ENCODE measurements at regions not wholly inside any gene's neighbourhood (a gene's known extent, or its start where the extent isn't known, plus 50 kb on each side); places are given as distances from the start of the nearest gene placed in this dataset.
A peak's percentile ranks its signal among the peaks of the same experiment; 100 is the strongest.

DNA sequence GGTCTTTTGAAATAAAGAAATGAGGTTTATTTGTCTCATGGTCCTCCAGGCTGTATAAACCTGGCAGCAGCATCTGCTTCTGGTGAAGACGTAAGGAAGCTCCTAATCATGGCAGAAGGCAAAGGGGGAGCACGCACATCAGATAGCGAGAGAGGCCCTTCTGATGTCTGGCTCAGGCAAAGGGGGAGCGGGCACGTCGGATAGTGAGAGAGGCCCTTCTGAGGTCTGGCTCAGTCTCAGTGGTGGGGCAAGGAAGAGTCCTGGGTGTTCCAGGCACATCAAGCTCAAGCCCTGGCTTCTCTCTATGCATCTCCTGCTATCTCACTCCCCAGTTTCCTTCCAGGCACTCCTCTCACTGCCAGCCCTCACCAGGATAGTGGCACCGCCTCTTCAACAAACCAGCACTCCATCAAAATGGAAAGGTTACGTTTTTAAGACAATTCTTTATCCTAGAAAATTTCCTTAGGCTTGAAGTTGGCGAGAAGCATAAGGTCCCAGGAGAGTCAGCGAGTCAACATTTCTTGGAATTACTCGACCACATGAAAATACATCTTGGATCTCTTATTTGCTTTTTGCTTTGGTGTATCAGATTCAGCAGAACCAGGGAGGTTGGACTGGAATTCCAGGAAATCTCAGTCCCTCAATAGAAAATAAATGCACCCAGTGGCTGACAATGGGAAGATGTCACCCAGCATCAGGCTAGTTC, 189.6 kb upstream of the TMEM132C start:
- no peak for DNase-seq (ENCODE audit: low spot score)

- no peak for DNase-seq (ENCODE audit: low spot score)
These were observed 189.1 kb upstream of the TMEM132C start for GRCh38 chr12:128077917-128078298.

DNA sequence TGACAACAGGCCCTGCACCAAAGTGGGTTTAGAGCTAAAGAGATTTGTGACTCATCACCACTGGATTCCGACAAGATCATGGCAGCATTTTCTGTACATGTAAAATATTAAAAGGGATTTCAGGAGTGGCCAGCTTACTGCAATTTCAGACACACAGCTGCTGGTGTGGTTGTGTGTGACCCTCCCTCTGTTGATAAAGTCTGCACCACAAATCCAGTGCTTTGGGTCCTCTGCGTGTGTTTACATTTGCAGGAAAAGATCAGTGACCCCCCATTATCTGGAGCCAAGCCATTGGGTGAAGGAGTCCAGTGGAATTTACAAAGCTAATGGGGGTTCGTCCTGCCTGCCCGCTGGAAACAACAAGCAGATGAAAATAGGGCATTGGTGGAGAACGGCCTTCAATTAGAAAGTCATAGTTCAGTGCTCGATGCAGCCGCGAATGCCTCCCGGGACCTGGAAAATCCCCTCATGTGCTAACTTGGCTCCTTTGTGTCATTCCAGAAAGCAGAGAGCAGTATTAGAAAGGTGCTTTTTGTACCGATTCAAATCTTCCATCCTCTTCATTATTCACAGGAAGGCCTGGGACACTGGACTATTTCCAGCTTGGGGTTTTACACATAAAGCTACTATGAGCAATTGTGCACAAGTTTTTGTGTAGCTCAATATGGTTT, 188.5 kb upstream of the TMEM132C start:
- DNase-seq (ENCODE audit: low spot score), result no peak

- no peak for DNase-seq (ENCODE audit: low spot score)
These were observed 187.5 kb upstream of the TMEM132C start for GRCh38 chr12:128079446-128079845.

GRCh38 chr12:128083132-128083729, 183.7 kb upstream of the TMEM132C start:
- no peak for DNase-seq (ENCODE audit: low spot score)

- no peak for DNase-seq (ENCODE audit: low spot score)
These were observed 178.0 kb upstream of the TMEM132C start for GRCh38 chr12:128088926-128089325.

DNA sequence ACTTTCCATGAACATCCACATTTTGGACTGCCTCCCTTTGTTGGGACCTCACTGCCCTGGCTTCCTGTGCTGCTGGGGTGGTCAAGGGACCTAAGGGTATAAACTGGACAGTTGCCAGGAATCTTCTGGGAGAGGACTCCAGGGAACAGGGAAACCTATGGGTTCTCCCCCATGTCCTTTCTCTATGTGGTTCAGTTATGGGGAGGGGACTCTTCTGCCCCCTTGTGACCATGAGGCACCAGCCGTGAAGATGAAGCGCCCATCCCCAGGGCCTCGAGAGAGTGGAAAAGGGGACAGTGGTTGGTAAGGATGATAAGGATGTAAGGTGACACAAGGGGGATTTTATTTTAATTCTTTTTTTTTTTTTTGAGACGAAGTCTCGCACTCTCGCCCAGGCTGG, 177.0 kb upstream of the TMEM132C start:
- DNase-seq (ENCODE audit: low spot score), result no peak

- DNase-seq (ENCODE audit: low spot score), result no peak
These were observed 175.8 kb upstream of the TMEM132C start for GRCh38 chr12:128091101-128091720.

DNA sequence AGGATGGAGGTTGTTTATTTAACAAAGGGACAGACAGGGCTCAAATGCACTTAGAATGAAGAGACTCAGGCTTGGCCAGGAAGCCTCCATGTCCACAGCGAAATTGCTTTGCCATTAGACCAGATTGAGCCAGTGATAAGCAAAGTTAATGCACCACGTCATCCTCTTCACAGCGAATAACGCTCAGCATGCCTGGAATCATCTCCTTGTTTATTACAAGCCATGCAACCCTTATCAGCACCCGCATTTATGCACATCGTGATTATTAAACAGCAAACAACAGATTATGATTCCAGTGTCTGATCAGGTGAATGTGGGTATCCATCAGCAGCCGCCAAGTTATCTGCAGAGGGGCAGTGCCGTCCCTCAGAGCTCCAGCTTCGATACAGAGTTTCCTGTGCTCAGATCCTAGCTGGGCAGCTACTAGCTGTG, 175.0 kb upstream of the TMEM132C start:
- DNase-seq (ENCODE audit: low spot score), result no peak

- no peak for DNase-seq (ENCODE audit: low spot score)
These were observed 168.2 kb upstream of the TMEM132C start for GRCh38 chr12:128098730-128099129.

- DNase-seq (ENCODE audit: low spot score), result no peak
These were observed 163.8 kb upstream of the TMEM132C start for GRCh38 chr12:128103152-128103551.

DNA sequence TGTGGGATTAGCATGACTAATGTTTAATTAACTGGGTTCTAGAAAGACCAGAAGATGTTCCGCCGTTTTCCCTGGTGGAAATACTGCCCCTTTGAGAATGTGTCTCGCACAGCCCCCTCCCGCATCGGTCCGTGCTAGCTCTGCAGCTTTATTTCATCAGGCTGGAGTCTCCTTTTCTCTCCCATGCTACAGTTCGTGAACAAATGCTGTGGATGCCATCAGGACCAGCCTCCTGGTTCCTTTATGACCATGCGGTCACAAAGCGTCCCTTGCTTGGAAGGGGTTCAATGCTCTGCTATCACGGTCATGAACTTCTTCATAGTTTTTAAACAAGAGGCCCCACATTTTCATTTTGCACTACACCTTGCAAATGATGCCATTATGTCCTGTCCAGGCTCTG, 157.7 kb upstream of the TMEM132C start:
- no peak for DNase-seq (ENCODE audit: low spot score)

DNA sequence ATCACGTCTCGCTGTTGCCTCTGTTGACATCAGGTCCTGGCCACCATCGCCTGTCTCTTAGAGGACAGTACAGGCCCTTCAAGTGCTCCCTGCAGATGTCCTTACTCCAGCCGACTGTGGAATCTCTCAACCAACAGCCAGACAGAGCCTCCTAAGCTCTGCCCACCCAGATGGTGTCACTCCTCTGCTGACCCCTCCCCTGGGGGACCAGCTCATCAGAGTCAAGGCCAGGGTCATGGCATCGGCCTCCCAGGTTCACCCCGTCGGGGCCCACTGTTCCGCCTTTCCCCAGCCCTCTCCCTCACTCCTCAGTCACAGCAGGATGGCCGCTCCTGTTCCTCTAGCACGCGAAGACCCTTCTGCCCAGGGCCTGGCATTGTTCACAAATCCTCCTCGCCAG, 157.3 kb upstream of the TMEM132C start:
- no peak for DNase-seq (ENCODE audit: low spot score)

DNA sequence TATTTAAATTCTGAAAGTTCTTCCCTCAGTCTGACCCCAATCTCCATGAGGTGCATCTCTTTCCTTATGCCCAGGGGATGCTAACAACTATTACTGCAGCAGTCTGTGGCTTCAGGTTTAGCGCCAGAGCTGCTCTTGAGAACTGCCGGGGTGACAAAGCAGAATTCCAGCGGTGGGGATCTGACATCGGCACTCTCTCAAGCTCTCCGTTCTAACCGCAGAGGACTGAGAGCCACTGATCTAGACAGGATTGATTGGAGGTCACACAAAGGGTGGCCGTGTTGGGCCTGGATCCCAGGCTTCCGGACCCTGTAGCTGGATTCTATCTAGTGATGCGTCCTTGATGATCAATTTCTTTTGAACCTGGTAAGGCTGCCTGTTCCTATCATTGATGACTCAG, 155.6 kb upstream of the TMEM132C start:
- DNase-seq (ENCODE audit: low spot score), result no peak

DNA sequence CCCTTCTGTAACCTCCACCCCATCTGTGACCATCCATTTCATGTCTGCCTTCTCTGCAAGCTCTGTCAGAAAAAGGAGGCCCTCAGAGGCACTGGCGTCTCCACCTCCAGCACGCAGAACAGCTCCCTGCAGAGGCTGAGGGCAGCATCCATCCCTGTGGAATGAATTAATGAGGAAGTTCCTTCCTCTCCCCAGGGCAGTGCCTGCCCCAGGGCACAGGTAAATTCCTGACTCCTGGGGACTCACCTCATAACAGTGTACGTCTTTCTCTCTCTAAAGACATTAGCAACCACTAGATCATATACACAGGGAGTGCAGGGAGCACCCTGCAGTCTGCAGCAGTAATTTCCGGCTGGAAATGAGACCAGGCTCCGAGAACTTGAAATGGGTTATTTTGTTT, 155.0 kb upstream of the TMEM132C start:
- DNase-seq (ENCODE audit: low spot score), result no peak

GRCh38 chr12:128113250-128113649, 153.7 kb upstream of the TMEM132C start:
- DNase-seq (ENCODE audit: low spot score), result peak; percentile 4

DNA sequence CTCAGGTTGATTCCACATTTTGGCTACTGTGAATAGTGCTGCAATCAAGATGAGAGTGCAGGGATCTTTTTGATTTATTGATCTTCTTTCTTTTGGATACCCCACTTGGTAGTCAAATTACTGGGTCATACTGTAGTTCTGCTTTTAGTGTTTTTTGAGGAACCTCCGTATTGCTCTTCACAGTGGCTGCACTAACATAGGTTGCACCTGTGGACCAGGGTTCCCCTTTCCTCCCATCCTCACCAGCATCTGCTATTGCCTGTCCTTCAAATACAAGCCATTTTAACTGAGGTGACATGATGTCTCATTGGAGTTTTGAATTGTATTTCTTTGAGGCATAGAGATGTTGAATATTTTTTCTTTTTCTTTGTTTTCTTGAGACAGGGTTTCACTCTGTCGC, 152.5 kb upstream of the TMEM132C start:
- DNase-seq (ENCODE audit: low spot score), result no peak

- no peak for DNase-seq (ENCODE audit: low spot score)
These were observed 150.4 kb upstream of the TMEM132C start for GRCh38 chr12:128116537-128116936.

DNA sequence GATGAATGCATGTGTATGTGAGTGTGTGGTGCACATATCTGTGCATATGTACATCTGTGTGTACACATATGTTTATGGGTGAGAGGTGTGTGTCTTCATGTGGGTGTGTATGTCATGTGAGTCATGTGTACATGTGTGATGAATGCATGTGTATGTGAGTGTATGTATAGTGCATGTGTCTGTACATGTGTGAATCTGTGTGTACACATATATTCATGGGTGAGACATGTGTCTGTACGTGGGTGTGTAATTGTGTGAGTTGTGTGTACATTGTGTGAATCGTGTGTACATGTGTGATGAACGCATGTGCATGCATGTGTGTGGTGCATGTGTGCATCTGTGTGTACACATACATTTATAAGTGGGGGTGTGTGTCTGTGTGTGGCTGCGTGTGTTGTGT, 146.9 kb upstream of the TMEM132C start:
- DNase-seq (ENCODE audit: low spot score), result no peak

- DNase-seq (ENCODE audit: low spot score), result no peak
These were observed 145.5 kb upstream of the TMEM132C start for GRCh38 chr12:128121424-128121823.

DNA sequence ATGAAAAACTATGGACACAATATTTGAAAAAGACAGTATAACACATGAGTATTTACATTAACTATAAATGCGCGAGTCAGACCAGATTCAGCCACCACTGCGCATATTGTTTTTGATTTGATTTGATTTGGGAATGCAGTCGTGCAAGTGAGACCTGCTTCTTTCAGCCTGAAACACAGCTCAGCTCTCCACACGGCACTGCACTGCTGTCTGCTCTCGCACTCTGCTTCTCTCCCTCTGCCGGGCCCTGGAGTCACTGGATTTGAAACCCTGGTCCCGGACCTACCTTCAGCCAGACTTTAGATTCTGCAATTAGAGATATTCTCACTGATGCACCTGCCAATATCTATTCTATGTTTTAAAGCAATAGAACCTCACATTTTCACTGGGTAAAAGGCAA, 143.9 kb upstream of the TMEM132C start:
- no peak for DNase-seq (ENCODE audit: low spot score)

DNA sequence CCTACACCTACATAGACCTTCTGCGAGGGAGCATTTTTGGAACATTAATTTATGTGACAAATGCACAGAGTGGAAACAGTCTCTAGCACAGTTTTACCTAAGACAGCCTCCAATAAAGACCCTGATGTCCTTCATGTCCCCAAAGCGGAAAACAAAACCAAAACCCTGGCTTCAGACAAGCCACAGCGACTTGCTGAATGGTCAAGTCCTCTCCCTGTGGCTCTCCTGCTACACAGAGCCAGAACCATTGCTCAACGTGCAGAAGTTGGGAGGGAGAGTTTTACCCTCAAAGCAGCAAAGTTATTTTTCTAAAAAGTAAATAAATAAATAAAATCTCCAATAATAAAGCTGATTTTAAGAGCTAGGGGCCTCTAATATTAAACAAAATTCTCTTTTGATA, 135.0 kb upstream of the TMEM132C start:
- no peak for DNase-seq (ENCODE audit: low spot score)
